B cell (primary cell): ENCODE measurements at regions not wholly inside any gene's neighbourhood (a gene's known extent, or its start where the extent isn't known, plus 50 kb on each side); places are given as distances from the start of the nearest gene placed in this dataset.

Source experiments
- EZH2 ChIP-seq: IDR thresholded peaks from 2 replicates; pipeline ENCODE4 v1.6.1; 2012; ENCODE audit warnings: borderline replicate concordance, low read depth, mild to moderate bottlenecking, moderate library complexity, low read length; ENCODE audit not compliant: insufficient read depth, poor library complexity, severe bottlenecking
- TF ChIP-seq, protein P1 (sequence below): fragments of 200-600 bp; IDR thresholded peaks from one replicate; pipeline ENCODE4 v1.8.0; 2022; ENCODE audit warnings: antibody characterized with exemption, mild to moderate bottlenecking

DNA sequence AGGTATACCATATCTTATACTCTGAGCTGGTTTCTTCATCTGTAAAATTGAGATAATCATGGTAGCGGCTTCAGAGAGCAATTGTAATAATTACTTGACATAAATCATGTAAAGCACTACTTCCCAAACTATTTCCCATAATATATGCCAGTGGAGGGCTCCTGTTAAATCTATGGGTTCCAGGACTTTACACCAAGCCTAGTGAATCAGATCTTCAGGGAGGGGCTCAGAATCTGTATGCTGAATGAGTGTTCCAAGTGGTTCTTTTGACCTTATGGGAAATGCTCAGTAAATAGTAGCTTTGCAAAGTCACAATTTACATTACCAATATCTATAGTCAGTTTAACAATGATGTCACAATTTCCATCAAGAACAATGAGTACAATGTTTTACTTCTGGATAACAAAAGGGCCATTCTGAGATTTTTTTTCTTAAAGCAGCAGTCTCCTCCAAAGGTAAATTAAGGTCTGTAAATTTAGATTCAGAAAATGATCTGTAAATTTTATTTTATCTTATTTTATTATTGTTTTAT, 50.9 kb upstream of the NLK start:
- TF ChIP-seq, protein P1, sequence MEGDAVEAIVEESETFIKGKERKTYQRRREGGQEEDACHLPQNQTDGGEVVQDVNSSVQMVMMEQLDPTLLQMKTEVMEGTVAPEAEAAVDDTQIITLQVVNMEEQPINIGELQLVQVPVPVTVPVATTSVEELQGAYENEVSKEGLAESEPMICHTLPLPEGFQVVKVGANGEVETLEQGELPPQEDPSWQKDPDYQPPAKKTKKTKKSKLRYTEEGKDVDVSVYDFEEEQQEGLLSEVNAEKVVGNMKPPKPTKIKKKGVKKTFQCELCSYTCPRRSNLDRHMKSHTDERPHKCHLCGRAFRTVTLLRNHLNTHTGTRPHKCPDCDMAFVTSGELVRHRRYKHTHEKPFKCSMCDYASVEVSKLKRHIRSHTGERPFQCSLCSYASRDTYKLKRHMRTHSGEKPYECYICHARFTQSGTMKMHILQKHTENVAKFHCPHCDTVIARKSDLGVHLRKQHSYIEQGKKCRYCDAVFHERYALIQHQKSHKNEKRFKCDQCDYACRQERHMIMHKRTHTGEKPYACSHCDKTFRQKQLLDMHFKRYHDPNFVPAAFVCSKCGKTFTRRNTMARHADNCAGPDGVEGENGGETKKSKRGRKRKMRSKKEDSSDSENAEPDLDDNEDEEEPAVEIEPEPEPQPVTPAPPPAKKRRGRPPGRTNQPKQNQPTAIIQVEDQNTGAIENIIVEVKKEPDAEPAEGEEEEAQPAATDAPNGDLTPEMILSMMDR: no peak
- TF ChIP-seq EZH2: no peak
